ENCODE measurements at regions not wholly inside any gene's neighbourhood (a gene's known extent, or its start where the extent isn't known, plus 50 kb on each side); places are given as distances from the start of the nearest gene placed in this dataset.
"Not testable (repeated sequence)": the region's sequence is repeated elsewhere in the genome, so short reads cannot be mapped to it uniquely, and the experiment has no call there.

DNA sequence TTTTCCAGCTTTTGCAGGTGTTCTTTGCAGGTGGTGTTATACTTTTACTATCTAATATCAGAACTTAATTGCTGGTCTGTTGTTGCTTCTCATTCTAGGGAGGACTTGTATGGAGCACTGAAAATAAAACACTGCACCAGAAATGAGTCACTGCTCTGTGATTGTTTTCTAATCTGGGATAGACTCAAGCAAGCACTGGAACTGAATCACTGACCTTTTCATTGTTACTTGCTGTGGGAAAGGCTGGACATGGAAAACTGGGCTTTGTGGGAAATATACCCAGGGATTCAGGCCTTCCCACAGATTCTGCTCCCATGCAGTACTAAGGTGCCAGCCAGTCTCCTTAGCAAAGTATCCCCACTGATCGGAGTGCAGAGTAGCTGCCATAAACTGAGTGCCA, 470.0 kb upstream of the GCFC2 start:
- DNase-seq (ENCODE audit: low read depth in 3 of 3, low spot score in 2 of 3): no peak

DNA sequence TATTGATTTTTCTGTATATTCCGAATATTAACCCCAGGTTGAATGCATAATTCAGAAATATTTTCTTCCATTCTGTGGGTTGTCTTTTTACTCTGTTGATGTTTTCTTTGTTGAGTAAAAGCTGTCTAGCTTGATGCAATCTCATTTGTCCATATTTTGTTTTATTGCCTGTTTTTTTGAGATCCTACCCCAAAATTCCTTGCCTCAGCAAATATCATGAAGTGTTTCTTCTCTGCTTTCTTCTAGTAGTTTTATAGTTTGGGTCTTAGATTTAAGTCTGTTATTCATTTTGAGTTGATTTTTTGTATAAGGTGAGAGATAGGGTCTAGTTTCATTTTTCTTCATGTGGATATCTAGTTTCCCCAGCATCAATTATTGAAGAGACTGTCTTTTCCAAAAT, 467.9 kb upstream of the GCFC2 start:
- no peak for DNase-seq (ENCODE audit: low read depth in 3 of 3, low spot score in 2 of 3)

DNA sequence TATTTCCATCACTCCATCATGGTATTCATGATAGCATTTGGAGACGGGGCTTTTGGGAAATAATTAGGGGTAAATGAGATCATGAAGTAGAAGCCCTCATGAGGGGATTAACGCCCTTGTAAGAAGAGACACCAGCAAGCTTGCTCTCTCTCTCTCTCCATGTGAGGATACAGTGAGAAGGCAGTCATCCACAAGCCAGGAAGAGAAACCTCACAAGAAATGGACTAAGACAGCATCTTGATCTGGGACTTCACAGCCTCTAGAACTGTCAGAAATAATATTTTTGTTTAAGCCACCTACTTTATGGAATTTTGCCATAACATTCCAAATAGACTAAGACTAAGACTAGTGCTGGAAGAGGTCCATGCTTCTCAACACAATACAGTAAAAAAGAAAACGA, 464.6 kb upstream of the GCFC2 start:
- DNase-seq (ENCODE audit: low read depth in 3 of 3, low spot score in 2 of 3): no peak

DNA sequence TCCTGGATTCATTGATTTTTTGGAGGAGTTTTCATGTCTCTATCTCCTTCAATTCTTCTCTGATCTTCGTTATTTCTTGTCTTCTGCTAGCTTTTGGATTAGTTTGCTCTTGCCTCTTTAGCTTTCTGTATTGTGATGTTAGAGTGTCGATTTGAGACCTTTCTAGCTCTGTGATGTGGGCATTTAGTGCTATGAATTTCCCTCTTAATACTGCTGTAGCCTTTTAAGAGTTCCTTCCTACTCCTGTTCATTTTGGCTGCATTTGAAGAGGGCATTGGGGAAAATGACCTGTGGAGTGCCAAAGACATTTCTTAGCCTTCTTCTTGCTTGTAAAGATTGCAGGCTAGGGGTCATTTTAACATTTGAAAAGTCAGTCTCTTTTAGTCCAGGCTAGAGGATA, 463.8 kb upstream of the GCFC2 start:
- DNase-seq (ENCODE audit: low read depth in 3 of 3, low spot score in 2 of 3): no peak

DNA sequence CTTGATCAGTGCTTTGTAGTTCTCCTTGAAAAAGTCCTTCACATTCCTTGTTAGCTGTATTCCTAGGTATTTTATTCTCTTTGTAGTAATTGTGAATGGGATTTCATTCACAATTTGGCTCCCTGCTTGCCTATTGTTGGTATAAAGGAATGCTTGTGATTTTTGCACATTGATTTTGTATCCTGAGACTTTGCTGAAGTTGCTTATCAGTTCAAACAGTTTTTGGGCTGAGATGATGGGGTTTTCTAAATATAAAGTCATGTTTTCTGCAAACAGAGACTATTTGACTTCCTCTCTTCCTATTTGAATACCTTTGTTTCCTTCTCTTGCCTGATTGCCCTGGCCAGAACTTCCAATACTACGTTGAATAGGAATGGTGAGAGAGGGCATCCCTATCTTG, 462.5 kb upstream of the GCFC2 start:
- not testable (repeated sequence) for DNase-seq (ENCODE audit: low read depth in 3 of 3, low spot score in 2 of 3)

DNA sequence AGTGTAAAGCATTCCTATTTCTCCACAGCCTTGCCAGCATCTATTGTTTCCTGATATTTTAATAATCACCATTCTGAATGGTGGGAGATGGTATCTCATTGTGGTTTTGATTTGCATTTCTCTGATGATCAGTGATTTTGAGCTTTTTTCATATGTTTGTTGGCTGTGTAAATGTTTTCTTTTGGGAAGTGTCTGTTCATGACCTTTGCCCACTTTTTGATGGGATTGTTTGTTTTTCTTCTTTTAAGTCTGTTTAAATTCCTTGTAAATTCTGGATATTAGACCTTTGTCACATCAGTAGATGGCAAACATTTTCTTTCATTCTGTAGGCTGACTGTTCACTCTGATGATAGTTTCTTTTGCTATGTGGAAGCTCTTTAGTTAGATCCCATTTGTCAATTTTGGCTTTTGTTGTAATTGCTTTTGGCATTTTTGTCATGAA, 461.5 kb upstream of the GCFC2 start:
- DNase-seq (ENCODE audit: low read depth in 3 of 3, low spot score in 2 of 3): not testable (repeated sequence)

DNA sequence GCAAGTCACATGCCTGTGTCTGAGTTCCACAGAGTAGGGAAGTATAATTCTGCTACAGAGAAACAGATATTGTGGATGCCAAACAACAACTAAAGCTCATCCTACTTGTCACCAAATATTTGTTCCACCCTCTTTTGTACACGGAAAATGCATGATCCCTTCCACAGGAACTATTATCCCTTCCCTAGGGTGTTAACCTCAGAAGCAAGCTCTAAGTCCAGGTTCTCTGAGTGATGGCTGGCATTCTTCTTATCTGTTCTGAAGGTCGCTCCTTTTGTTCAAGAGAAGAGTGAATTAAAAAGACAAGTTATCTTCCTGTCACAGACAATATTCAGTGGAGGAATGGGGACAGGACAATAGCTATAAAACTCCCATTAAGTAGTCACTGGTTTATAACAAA, 460.1 kb upstream of the GCFC2 start:
- no peak for DNase-seq (ENCODE audit: low read depth in 3 of 3, low spot score in 2 of 3)

DNA sequence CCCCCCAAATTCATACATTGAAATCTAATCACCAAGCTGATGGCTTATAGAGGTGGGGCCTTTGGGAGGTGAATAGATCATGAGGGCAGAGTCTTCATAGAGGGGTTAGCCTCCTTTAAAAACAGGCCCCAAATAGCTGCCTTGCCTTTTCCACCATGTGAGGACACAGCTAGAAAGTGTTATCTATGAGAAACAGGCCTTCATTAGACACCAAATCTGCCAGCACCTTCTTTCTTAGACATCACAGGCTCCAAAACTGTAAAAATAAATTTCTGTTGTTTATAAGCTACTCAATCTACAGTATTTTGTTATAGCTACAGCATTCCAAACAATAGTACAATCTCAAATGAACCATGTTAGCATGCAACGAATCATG, 459.3 kb upstream of the GCFC2 start:
- DNase-seq (ENCODE audit: low read depth in 3 of 3, low spot score in 2 of 3): no peak

DNA sequence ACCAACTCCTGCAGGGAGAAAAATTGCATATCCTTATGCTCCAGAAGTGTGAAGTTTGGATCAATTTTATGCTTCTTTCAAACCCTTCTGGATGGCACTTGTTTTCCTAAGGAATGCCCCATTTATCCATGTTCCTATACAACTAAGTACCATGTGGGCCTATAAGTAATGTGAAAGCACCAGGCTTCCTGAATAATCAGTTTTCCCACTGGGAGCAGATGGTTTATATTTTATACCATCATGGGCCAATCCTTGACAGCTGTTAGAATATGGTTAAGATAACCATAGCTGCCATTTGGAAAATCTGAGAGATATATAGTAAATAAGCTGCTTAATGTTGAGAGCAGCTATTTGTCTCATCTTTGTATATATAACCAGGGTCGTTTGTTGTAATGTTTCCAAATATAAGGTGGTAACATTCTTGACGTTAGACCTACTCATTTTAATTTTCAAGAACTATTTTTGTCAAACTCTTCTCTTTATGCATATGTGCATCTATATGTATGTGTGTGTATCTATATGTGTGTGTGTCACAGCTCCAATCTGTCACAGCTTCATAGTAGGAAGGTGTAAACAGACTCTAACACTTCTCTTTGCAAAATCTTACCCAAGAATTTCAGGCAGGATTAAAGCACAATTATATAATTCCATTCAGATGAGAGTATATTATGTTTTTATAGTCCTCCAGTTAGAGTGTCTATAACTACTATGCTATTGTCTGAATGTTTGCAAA, 458.7 kb upstream of the GCFC2 start:
- no peak for DNase-seq (ENCODE audit: low read depth in 3 of 3, low spot score in 2 of 3)

DNA sequence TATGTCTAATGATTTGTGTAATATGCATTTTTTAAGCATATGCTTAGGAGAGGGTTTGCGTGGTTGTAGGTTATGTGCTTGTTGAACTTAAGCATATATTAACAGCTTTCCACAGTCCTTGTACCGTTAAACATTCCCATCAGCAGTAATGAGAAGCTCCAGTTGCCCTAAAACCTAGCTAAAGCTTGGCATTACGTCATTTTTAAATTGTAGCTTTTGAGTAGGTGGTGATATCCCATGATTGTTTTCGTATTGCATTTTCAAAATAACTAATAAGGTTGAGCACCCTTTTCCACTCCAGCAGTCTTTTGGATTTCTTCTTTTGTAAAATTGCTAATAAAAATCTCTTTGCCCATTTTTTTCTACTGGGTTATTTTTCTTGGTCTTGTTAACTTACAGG, 453.1 kb upstream of the GCFC2 start:
- DNase-seq (ENCODE audit: low read depth in 3 of 3, low spot score in 2 of 3): no peak

DNA sequence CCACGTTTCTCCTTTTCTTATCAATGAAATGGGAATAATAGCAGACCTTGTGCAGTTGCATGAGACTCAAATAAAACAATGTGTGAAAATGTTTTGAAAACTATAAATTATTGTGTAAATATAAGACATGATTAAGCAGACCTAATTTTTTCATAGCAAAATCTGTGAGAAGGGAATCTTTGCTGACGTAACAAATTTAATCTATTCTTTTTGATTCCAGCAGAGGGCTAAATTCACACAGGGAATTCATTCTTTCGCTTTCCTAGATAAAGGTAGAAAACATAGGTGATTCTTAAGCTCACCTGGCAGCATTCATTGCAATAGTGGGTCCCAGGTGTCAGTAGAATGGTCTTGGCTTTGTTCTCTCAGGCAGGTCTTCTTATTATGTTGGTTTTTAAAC, 450.0 kb upstream of the GCFC2 start:
- DNase-seq (ENCODE audit: low read depth in 3 of 3, low spot score in 2 of 3): no peak

DNA sequence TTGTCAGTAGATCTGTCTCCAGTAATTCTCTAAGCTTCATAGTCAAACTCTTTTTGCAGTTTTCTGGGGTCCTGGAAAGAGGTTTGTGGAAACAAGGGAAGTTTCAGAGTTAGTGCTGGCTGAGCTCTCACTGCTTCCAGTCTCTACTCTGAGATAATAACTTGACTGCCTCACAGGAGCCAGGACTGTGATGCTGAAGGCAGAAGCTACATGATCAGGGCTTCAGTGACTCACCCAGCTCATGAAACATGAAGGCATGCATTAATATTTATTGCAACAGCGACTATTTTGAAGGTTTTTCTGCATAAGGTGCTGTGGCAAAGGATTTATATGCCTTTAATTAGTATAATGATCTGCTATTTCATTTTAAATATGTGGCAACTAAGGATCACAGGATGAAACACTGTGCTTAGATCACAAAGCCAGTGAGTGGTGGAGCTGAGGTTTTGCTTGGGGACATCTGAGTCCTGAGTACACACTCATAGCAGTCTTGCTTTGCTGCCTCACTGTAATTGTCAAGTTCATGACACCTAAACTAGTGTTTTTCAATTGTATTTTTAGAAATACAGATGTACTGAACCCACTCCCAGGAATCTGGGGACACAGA, 448.4 kb upstream of the GCFC2 start:
- DNase-seq (ENCODE audit: low read depth in 3 of 3, low spot score in 2 of 3): no peak

DNA sequence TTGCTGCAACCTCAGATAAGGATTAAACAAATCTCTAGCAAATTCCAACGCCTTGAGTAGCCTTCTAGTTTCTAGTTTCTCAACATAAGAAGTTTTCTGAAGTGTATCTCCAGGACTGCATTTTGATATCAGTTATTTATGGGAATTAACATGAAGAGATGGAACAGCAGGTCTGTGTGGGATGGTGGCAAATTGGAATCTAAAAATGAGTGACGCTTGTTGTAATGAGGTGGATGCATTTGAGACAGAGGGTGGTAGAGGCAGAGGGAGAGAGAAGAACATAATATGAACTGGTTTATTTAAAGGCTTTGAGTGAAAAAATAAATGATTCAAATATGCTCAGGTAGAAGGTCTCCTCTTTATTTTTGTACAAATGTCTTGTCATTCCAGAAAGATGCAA, 446.8 kb upstream of the GCFC2 start:
- DNase-seq (ENCODE audit: low read depth in 3 of 3, low spot score in 2 of 3): no peak

DNA sequence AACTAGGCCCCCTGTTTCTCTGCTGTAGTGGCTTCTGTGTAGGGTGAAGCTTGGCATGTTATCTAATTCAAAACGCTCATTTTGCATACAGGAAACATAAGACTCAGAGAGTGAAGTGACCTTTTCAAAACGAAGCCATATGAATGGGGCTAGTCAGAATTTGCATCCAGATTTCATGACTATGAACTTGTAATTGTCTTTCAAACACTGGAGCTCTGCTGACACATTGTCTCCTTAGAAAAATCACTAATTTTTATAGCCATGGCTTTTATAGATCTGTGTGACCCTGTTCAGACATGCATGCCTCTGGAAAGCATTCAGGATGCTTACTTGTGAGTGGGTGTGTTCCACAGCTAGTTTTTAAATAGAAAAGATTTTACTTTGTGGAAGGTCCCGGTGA, 444.3 kb upstream of the GCFC2 start:
- no peak for DNase-seq (ENCODE audit: low read depth in 3 of 3, low spot score in 2 of 3)

DNA sequence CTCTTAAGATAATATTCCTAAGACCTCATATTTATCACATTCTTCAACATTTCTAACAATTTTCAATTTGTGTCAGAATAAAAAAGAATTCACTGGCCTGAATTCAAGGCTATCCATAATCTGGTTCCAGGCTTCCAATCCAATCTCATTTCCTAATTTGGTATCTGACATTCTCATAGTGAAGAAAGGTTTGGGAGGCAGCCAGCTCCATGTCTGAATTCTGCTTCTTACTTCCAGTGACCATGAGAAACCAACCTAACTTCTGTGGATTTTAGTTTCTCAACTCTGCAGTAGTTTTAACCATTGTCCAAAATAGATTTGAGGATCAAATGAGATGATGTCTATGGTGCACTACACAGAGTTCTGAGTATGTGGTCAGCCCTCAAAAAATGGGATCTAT, 439.1 kb upstream of the GCFC2 start:
- no peak for DNase-seq (ENCODE audit: low read depth in 3 of 3, low spot score in 2 of 3)

DNA sequence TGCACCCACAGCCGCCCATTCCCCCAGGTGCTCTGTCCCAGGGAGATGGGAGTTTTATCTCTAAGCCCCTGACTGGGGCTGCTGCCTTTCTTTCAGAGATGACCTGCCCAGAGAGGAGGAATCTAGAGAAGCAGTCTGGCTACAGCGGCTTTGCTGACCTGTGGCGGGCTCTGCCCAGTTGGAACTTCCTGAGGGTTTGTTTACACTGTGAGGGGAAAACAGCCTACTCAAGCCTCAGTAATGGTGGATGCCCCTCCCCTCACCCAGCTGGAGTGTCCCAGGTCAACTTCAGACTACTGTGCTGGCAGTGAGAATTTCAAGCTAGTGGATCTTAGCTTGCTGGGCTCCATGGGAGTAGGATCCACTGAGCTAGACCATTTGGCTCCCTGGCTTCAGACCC, 428.6 kb upstream of the GCFC2 start:
- DNase-seq (ENCODE audit: low read depth in 3 of 3, low spot score in 2 of 3): not testable (repeated sequence)

DNA sequence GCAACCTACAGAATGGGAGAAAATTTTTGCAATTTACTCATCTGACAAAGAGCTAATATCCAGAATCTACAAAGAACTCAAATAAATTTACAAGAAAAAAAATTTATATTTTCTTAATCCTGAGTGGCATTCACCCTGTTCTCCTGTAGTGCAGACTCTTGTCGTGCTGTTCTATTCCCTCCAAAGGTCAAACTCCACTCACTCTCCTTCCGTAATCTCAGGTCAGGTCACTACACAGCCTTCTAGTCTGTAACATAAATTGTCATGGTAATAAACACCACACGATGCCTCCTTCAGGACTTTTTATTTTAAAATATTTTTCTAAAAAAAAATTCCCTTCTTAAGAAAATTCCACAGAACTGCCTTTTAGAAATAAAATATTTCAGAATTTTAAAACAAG, 417.9 kb upstream of the GCFC2 start:
- no peak for DNase-seq (ENCODE audit: low read depth in 3 of 3, low spot score in 2 of 3)

DNA sequence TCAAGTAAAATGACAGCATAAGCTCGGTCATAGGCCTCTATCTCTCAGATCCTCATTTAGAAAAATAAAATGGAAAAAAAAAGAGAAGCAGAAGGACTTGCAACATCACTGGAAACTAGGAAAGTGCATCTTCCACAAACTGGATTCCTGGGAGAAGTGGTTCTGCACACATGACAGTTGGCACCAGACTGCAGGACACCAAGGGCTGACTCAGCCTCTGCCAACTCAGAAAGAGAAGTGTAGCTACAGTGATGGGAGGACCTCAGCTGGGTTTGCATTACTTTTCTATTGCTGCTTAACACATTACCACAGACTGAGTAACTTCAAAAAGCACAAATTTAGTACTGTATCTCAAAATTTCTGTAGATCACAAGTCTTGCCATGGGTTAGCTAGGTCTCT, 409.5 kb upstream of the GCFC2 start:
- DNase-seq (ENCODE audit: low read depth in 3 of 3, low spot score in 2 of 3): no peak

DNA sequence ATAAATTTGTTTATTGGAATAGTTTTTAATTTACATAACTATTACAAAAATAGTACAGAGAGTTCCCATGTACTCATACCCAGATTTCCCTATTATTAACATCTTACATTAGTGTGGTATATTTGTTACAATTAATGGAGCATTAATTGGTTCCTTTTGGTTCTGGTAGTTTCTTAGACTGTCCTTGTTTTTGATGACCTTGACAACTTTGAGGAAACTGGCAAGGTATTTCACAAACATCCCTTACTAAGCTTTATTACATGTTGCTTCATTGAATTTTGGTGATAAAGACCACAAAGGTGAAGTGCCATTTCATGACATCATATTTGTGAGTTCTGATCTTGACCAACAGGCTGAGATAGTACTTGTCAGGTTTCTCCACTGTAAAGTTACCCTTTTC, 379.0 kb upstream of the GCFC2 start:
- no peak for DNase-seq (ENCODE audit: low read depth in 3 of 3, low spot score in 2 of 3)

DNA sequence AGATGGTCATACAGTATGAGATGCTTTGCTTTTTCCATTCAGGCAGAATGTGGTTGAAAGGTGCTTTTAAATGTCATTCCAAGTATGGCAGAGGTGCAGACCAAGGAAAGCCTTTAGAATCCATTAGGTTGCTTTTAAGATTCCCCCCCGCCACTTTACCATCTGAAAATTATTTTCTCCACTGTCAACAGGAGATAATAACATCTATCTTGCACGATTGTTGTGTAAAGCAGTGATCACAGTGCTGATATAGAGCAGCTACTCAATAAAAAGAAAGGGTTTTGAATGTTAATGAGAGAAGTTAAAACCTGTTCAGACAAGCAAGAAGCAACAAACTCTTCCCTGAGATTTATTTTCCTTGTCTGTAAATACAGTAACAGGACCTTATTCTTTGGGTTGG, 372.5 kb upstream of the GCFC2 start:
- DNase-seq (ENCODE audit: low read depth in 3 of 3, low spot score in 2 of 3): no peak

DNA sequence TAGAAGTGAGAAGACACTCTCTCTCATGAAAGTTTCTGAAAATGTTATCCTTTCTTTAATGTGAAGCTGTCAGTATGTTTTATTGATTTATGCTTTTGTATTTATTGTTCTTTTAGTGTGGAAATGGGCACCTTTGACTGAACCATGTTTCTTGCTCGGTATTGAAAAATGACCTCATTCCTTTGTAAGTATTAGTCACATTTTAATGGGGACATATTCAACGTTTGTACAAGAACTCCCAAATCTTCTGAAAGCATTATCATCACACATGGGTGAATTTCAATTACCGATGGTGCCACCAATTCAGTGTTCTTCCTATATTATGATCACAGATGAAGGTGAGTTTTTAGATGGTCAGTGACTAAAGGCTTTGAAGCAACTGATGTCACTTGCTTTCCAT, 371.8 kb upstream of the GCFC2 start:
- no peak for DNase-seq (ENCODE audit: low read depth in 3 of 3, low spot score in 2 of 3)

DNA sequence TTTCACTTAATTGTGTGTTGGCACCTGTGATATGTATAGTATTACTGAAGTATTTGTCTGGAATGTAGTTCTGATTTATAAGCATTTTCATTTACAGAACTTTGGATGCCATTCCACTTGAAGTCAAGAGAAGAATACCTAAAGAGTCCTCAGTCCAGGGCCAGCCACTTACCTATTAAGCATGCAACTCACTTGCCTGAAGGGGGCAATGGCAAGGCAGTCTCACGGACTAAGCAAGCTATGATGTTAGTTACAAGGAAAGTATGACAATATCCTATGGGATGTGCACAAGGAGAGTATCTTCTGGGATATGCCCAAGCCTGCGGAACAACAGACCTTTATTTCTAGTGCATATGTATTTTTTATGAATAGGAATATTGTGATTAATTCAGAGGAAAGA, 369.4 kb upstream of the GCFC2 start:
- DNase-seq (ENCODE audit: low read depth in 3 of 3, low spot score in 2 of 3): no peak

DNA sequence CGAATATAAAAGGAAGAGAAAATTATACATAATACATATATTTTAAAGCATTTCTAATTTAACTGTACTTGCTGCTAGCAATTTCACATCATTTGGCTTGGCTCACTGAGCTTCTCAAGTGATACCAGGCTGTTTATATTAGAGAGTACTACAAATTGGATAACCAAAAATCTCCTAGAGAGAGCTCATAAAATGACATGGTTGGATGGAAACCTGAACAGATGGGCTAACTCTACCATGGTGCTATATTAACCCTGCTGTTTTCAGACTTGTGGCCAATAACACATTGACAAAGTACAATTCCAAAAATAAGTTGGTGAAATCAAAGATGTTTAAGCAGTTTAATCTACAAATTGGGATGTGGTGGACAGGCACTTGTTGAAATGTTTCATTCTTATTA, 364.4 kb upstream of the GCFC2 start:
- DNase-seq (ENCODE audit: low read depth in 3 of 3, low spot score in 2 of 3): no peak

Measured in right renal cortex interstitium (tissue), 3 donors.